ENCODE measurements at regions not wholly inside any gene's neighbourhood (a gene's known extent, or its start where the extent isn't known, plus 50 kb on each side); places are given as distances from the start of the nearest gene placed in this dataset.

GRCh38 chr18:30056528-30056927, 986.0 kb downstream of the DSC3 start:
- TF ChIP-seq GATA3 (IDR thresholded peaks at IDR 0.05; ENCODE audit: low read depth, low read length) = no peak
- no peak for TF ChIP-seq GATA2 (IDR thresholded peaks at IDR 0.05; ENCODE audit: low read depth, low read length)

Data from SH-SY5Y (cell line).